ENCODE measurements at regions not wholly inside any gene's neighbourhood (a gene's known extent, or its start where the extent isn't known, plus 50 kb on each side); places are given as distances from the start of the nearest gene placed in this dataset.

- DNase-seq (ENCODE audit: low read depth in 1 of 2, low spot score in 1 of 2): no peak
These were observed 270.1 kb downstream of the PTTG2 start for GRCh38 chr4:38230121-38230801.

GRCh38 chr4:38230821-38231563, 270.8 kb downstream of the PTTG2 start:
- DNase-seq (ENCODE audit: low read depth in 1 of 2, low spot score in 1 of 2): no peak

GRCh38 chr4:38231626-38232025, 271.4 kb downstream of the PTTG2 start:
- DNase-seq (ENCODE audit: low read depth in 1 of 2, low spot score in 1 of 2): no peak

- no peak for DNase-seq (ENCODE audit: low read depth in 1 of 2, low spot score in 1 of 2)
These were observed 272.5 kb downstream of the PTTG2 start for GRCh38 chr4:38232741-38233140.

- no peak for DNase-seq (ENCODE audit: low read depth in 1 of 2, low spot score in 1 of 2)
These were observed 273.7 kb downstream of the PTTG2 start for GRCh38 chr4:38233727-38234480.

- no peak for DNase-seq (ENCODE audit: low read depth in 1 of 2, low spot score in 1 of 2)
These were observed 275.2 kb downstream of the PTTG2 start for GRCh38 chr4:38235354-38235753.

- no peak for DNase-seq (ENCODE audit: low read depth in 1 of 2, low spot score in 1 of 2)
These were observed 275.8 kb downstream of the PTTG2 start for GRCh38 chr4:38236003-38236402.

- DNase-seq (ENCODE audit: low read depth in 1 of 2, low spot score in 1 of 2): no peak
These were observed 276.3 kb downstream of the PTTG2 start for GRCh38 chr4:38236503-38236902.

- DNase-seq (ENCODE audit: low read depth in 1 of 2, low spot score in 1 of 2): no peak
These were observed 276.9 kb downstream of the PTTG2 start for GRCh38 chr4:38237139-38237538.

GRCh38 chr4:38241541-38241940, 281.3 kb downstream of the PTTG2 start:
- DNase-seq (ENCODE audit: low read depth in 1 of 2, low spot score in 1 of 2): no peak

- no peak for DNase-seq (ENCODE audit: low read depth in 1 of 2, low spot score in 1 of 2)
These were observed 281.9 kb downstream of the PTTG2 start for GRCh38 chr4:38242101-38242500.

GRCh38 chr4:38242822-38243387, 282.7 kb downstream of the PTTG2 start:
- no peak for DNase-seq (ENCODE audit: low read depth in 1 of 2, low spot score in 1 of 2)

GRCh38 chr4:38243388-38244053, 283.3 kb downstream of the PTTG2 start:
- no peak for DNase-seq (ENCODE audit: low read depth in 1 of 2, low spot score in 1 of 2)

GRCh38 chr4:38254825-38255224, 294.6 kb downstream of the PTTG2 start:
- DNase-seq (ENCODE audit: low read depth in 1 of 2, low spot score in 1 of 2): no peak

- DNase-seq (ENCODE audit: low read depth in 1 of 2, low spot score in 1 of 2): no peak
These were observed 295.4 kb downstream of the PTTG2 start for GRCh38 chr4:38255572-38255971.

GRCh38 chr4:38266616-38267015, 306.4 kb downstream of the PTTG2 start:
- DNase-seq (ENCODE audit: low read depth in 1 of 2, low spot score in 1 of 2): no peak

GRCh38 chr4:38268108-38268820, 308.1 kb downstream of the PTTG2 start:
- no peak for DNase-seq (ENCODE audit: low read depth in 1 of 2, low spot score in 1 of 2)

- DNase-seq (ENCODE audit: low read depth in 1 of 2, low spot score in 1 of 2): no peak
These were observed 308.6 kb downstream of the PTTG2 start for GRCh38 chr4:38268837-38269236.

GRCh38 chr4:38273407-38273806, 313.2 kb downstream of the PTTG2 start:
- DNase-seq (ENCODE audit: low read depth in 1 of 2, low spot score in 1 of 2): no peak

GRCh38 chr4:38275331-38276100, 315.3 kb downstream of the PTTG2 start:
- no peak for DNase-seq (ENCODE audit: low read depth in 1 of 2, low spot score in 1 of 2)
